ENCODE measurements at regions not wholly inside any gene's neighbourhood (a gene's known extent, or its start where the extent isn't known, plus 50 kb on each side); places are given as distances from the start of the nearest gene placed in this dataset.

GRCh38 chr1:22297999-22298398 is 153.7 kb upstream of the ZBTB40 start:
- no peak for ATAC-seq
- 47 to 57% methylated on average over 1 of the region's 1 CpG for WGBS, 2 donors
- Histone ChIP-seq H3K9me3 (peaks cover 0 to 18% (median 0%) of the 10 kb centered on the region in 11 donors), H3K36me3 (no peaks in the 10 kb centered on the region), H3K4me3 (no peak overlapping the region), H3K4me1 (no peaks in the 10 kb centered on the region), H3K27ac (no peak overlapping the region), H3K27me3 (peaks cover 0 to 52% (median 46%) of the 10 kb centered on the region in 7 donors)
- TF ChIP-seq, protein P1, sequence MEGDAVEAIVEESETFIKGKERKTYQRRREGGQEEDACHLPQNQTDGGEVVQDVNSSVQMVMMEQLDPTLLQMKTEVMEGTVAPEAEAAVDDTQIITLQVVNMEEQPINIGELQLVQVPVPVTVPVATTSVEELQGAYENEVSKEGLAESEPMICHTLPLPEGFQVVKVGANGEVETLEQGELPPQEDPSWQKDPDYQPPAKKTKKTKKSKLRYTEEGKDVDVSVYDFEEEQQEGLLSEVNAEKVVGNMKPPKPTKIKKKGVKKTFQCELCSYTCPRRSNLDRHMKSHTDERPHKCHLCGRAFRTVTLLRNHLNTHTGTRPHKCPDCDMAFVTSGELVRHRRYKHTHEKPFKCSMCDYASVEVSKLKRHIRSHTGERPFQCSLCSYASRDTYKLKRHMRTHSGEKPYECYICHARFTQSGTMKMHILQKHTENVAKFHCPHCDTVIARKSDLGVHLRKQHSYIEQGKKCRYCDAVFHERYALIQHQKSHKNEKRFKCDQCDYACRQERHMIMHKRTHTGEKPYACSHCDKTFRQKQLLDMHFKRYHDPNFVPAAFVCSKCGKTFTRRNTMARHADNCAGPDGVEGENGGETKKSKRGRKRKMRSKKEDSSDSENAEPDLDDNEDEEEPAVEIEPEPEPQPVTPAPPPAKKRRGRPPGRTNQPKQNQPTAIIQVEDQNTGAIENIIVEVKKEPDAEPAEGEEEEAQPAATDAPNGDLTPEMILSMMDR (IDR thresholded peaks at IDR 0.05) = no peak
- DNase-seq = no peak
- intact Hi-C loops (cut with DNase I) = no loop called here

DNA sequence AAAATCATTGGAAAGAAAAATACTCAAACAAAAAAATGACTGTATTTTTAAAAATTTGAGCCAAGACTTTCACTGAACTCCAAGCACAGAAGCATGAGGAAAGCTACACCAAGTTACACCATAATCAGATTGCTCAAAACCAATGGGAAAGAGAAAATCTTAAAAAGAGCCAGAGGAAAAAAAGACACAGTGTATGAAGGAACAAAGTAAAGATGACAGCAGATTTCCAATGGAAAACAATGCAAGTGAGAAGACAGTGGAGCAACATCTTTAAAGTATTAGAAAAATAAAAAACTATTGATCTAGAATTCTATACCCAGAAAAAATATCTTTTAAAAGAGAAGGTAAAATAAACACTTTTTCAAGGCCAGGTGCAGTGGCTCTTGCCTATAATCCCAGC is 147.8 kb upstream of the ZBTB40 start:
- TF ChIP-seq, protein P1 (IDR thresholded peaks at IDR 0.05) = no peak
- intact Hi-C loops (cut with DNase I) = no loop called here
- H3K27me3 ChIP-seq = peaks cover 0 to 55% (median 22%) of the 10 kb centered on the region in 7 donors

GRCh38 chr1:22309572-22309971 is 142.1 kb upstream of the ZBTB40 start:
- no peaks in the 10 kb centered on the region for H3K4me1 ChIP-seq
- intact Hi-C loops (cut with DNase I) = no loop called here
- peaks cover 0 to 13% (median 0%) of the 10 kb centered on the region in 11 donors for H3K9me3 ChIP-seq
- TF ChIP-seq, protein P1 (IDR thresholded peaks at IDR 0.05) = no peak
- ATAC-seq (no peak), DNase-seq (no peak)
- WGBS, 2 donors = 90 to 93% methylated on average over 2 of the region's 2 CpGs
- no peak overlapping the region for H3K27ac ChIP-seq
- no peaks in the 10 kb centered on the region for H3K36me3 ChIP-seq
- H3K27me3 ChIP-seq = peaks cover 0 to 40% (median 14%) of the 10 kb centered on the region in 7 donors
- no peak overlapping the region for H3K4me3 ChIP-seq

More for the DNA sequence above, 147.8 kb upstream of the ZBTB40 start:
- ATAC-seq (no peak), DNase-seq (no peak)
- H3K4me3 ChIP-seq = no peak overlapping the region
- no peaks in the 10 kb centered on the region for H3K4me1 ChIP-seq
- H3K27ac ChIP-seq = no peak overlapping the region
- H3K9me3 ChIP-seq = peaks cover 0 to 30% (median 0%) of the 10 kb centered on the region in 11 donors
- no peaks in the 10 kb centered on the region for H3K36me3 ChIP-seq

DNA sequence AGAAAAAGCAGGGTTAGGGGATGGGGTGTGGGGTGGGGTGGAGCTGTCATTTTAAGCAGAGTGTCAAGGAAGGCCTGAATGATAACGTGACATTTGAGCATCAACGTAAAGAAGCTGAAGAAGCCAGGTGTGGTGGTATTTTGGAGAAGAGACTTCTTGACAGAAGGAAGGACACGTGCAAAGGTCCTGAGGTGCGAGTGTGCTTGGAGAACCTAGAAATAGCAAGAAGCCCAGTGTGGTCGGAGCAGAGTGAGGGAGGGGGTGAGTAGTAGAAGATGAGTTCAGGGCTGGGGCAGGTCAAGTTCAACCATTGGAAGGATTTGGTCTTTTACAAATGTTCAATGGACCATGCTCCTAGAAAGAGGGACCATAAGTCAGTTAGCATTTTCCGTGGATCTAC is 140.2 kb upstream of the ZBTB40 start:
- no peak overlapping the region for H3K4me3 ChIP-seq
- no peaks in the 10 kb centered on the region for H3K36me3 ChIP-seq
- no peak for ATAC-seq
- no peaks in the 10 kb centered on the region for H3K4me1 ChIP-seq
- peaks cover 0 to 39% (median 18%) of the 10 kb centered on the region in 7 donors for H3K27me3 ChIP-seq
- WGBS, 2 donors = 90 to 91% methylated on average over 6 of the region's 6 CpGs
- TF ChIP-seq, protein P1 (IDR thresholded peaks at IDR 0.05) = no peak
- H3K9me3 ChIP-seq = peaks cover 0 to 12% (median 0%) of the 10 kb centered on the region in 11 donors
- no peak for DNase-seq
- intact Hi-C loops (cut with DNase I) = no loop called here
- no peak overlapping the region for H3K27ac ChIP-seq
